GM12872 (cell line): ENCODE measurements at regions not wholly inside any gene's neighbourhood (a gene's known extent, or its start where the extent isn't known, plus 50 kb on each side); places are given as distances from the start of the nearest gene placed in this dataset.

Source experiments
- CTCF ChIP-seq: IDR thresholded peaks from 3 replicates; pipeline ENCODE4 v1.5.1; 2011; ENCODE audit warnings: low read depth, mild to moderate bottlenecking, low read length, moderate library complexity; ENCODE audit not compliant: insufficient read depth

GRCh38 chr14:26128931-26129671 is 468.7 kb downstream of the NOVA1 start:
- no peak for TF ChIP-seq CTCF

GRCh38 chr14:26124896-26125438 is 472.9 kb downstream of the NOVA1 start:
- TF ChIP-seq CTCF: no peak

GRCh38 chr14:26123459-26123858 is 474.4 kb downstream of the NOVA1 start:
- no peak for TF ChIP-seq CTCF

- TF ChIP-seq CTCF: no peak
These were observed 476.7 kb downstream of the NOVA1 start for GRCh38 chr14:26121181-26121580.

GRCh38 chr14:26113911-26114640 is 483.8 kb downstream of the NOVA1 start:
- TF ChIP-seq CTCF: no peak

- TF ChIP-seq CTCF: no peak
These were observed 493.1 kb downstream of the NOVA1 start for GRCh38 chr14:26104717-26105116.

GRCh38 chr14:26097852-26098251 is 500.0 kb downstream of the NOVA1 start:
- no peak for TF ChIP-seq CTCF
